ENCODE measurements at regions not wholly inside any gene's neighbourhood (a gene's known extent, or its start where the extent isn't known, plus 50 kb on each side); places are given as distances from the start of the nearest gene placed in this dataset.
"Not testable (repeated sequence)": the region's sequence is repeated elsewhere in the genome, so short reads cannot be mapped to it uniquely, and the experiment has no call there.

GRCh38 chr11:82182697-82183096 lies 551.0 kb downstream of the FAM181B start:
- TF ChIP-seq POLR2AphosphoS5 (IDR thresholded peaks at IDR 0.05; ENCODE audit: low read depth, low read length); TAF1 (IDR thresholded peaks at IDR 0.05; ENCODE audit: borderline replicate concordance, low read depth, low read length); POLR2A (IDR thresholded peaks at IDR 0.05; ENCODE audit: low read depth, low read length): not testable (repeated sequence)

All from GM12892 (cell line).